Natural killer cell (primary cell): ENCODE measurements at regions not wholly inside any gene's neighbourhood (a gene's known extent, or its start where the extent isn't known, plus 50 kb on each side); places are given as distances from the start of the nearest gene placed in this dataset.

Experiments
- ATAC-seq, 3 donors: fragments of 150-1000 bp in 2 of 3; fragments of 200-7000 bp in 1 of 3; cut with Tn5 transposase; 1 replicate in 1 of 3; 2 replicates in 2 of 3; pipeline ENCODE4 v1.10.0; 2021; ENCODE audit warnings: mild to moderate bottlenecking in 2 of 3, moderate library complexity in 2 of 3
- DNase-seq, 2 donors: peaks; one replicate each; pipeline versions ENCODE4 v3.0.0 to v3.0.0-alpha.2; 2013 to 2021; ENCODE audit warnings: mixed read lengths in 1 of 2
- H3K27ac ChIP-seq: one replicate; pipeline ENCODE4 v1.5.1; 2013; ENCODE audit warnings: mild to moderate bottlenecking, low read length
- H3K27me3 ChIP-seq: one replicate; pipeline ENCODE4 v1.6.1; 2013; ENCODE audit warnings: low read length; ENCODE audit not compliant: control insufficient read depth, insufficient read depth
- H3K36me3 ChIP-seq: one replicate; pipeline ENCODE4 v1.6.1; 2013; ENCODE audit warnings: low read length; ENCODE audit not compliant: control insufficient read depth, insufficient read depth
- H3K4me1 ChIP-seq: one replicate; pipeline ENCODE4 v1.6.1; 2013; ENCODE audit warnings: low read length; ENCODE audit not compliant: control insufficient read depth, insufficient read depth
- H3K4me3 ChIP-seq: one replicate; pipeline ENCODE4 v1.5.1; 2013; ENCODE audit warnings: low read length
- H3K9me3 ChIP-seq: one replicate; pipeline ENCODE4 v1.6.1; 2013; ENCODE audit warnings: low read length; ENCODE audit not compliant: control insufficient read depth, insufficient read depth
- H3K27ac Mint-ChIP-seq, 2 donors: one replicate each; pipeline ENCODE4 v1.8.0; 2022; ENCODE audit warnings: mild to moderate bottlenecking in 2 of 2, mixed read lengths in 2 of 2, moderate library complexity in 1 of 2
- H3K27me3 Mint-ChIP-seq, 2 donors: one replicate each; pipeline ENCODE4 v1.8.0; 2022; ENCODE audit warnings: low read depth in 2 of 2, mixed read lengths in 2 of 2
- H3K36me3 Mint-ChIP-seq: one replicate; pipeline ENCODE4 v1.8.0; 2022; ENCODE audit warnings: mixed read lengths
- H3K4me1 Mint-ChIP-seq, 2 donors: one replicate each; pipeline ENCODE4 v1.8.0; 2022; ENCODE audit warnings: mixed read lengths in 2 of 2
- H3K4me3 Mint-ChIP-seq: one replicate; pipeline ENCODE4 v1.8.0; 2022; ENCODE audit warnings: mild to moderate bottlenecking, moderate library complexity, mixed read lengths
- H3K9me3 Mint-ChIP-seq, 2 donors: one replicate each; pipeline ENCODE4 v1.8.0; 2022; ENCODE audit warnings: mixed read lengths in 2 of 2
- CTCF ChIP-seq: fragments of 200-600 bp; IDR thresholded peaks from one replicate; pipeline ENCODE4 v1.8.0; 2022; ENCODE audit warnings: antibody characterized with exemption
- WGBS: methylation state at CpG from one replicate; pipeline ENCODE4 v1.1.7; 2013; ENCODE audit warnings: missing lambda C conversion rate; ENCODE audit not compliant: insufficient coverage; 5-methylcytosine and 5-hydroxymethylcytosine counted together
- intact Hi-C: fragments of 100-400 bp; cut with micrococcal nuclease; formaldehyde crosslinking; loops from one replicate; pipeline ENCODE4 v1.14.2; 2022

DNA sequence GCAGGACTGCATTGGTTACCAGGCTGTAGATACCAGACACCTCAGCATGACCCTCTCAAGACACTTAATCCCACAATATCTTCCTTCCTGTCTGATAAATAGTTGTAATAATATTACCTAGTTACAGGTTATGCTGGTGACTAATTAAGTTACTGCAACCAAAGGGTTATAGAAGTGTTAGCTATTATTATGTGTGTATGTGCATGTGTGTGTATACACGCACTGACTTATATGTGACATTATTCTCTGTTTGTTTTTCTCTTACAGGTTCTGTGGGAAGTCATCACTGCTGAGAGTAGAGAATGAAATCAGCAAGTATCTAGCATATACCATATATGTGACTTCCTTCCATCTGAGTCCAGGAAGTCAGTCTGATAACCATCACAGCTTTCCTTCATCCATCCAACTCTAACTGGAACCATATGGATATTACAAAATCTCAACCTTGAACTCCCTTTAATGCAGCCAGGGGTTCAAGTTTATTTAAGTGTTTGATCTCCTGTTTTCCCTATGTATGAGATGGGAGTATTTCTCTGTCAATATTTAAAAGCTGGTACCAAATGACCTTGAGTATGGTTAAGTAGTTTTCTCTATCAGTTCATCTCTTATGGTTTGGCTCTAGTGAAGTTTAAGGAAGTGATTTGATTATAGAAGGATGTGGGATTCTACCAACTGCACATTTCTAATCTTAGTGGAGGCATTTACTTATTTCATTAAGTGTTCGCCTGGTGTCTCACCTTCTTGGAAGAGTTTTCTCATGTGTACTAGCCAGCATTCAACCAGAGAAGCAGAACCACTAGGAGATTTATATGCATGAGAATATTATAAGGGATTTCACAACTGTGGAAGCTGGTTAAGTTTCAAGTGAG lies 313.2 kb downstream of the HIVEP2 start:
- no peak for DNase-seq
- H3K36me3 ChIP-seq = no peaks in the 10 kb centered on the region
- H3K9me3 ChIP-seq = no peaks in the 10 kb centered on the region
- no peak for ATAC-seq
- H3K27ac ChIP-seq = no peak overlapping the region
- Mint-ChIP-seq H3K4me3 (no peak overlapping the region), H3K36me3 (no peaks in the 10 kb centered on the region), H3K27me3 (peaks cover 0 to 7% of the 10 kb centered on the region in 2 donors), H3K27ac (no peak overlapping the region), H3K4me1 (no peaks in the 10 kb centered on the region), H3K9me3 (peaks cover 0 to 2% of the 10 kb centered on the region in 2 donors)
- WGBS = 56% methylated on average over 2 of the region's 2 CpGs
- H3K4me3 ChIP-seq = no peak overlapping the region
- H3K27me3 ChIP-seq = no peaks in the 10 kb centered on the region
- TF ChIP-seq CTCF = no peak
- intact Hi-C loops = no loop called here
- H3K4me1 ChIP-seq = no peaks in the 10 kb centered on the region

DNA sequence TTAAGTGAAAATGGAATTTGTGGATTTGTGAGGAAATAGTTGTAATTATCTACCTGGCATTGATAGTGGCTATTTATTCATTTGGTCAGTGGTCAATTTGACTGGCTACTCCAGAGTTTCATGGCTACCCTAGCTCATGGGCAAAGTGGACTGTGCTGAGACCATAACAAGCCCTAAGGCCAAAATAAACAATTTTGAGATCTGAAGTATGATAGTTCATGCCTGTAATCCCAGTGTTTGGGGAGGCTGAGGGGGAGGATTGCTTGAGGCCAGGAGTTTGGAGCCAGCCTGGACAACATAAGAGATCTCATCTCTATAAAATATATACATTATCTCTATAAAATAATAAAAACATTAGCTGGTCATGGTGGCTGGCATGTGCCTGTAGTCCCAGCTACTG lies 311.7 kb downstream of the HIVEP2 start:
- no peaks in the 10 kb centered on the region for H3K4me1 ChIP-seq
- H3K9me3 Mint-ChIP-seq = peaks cover 0 to 2% of the 10 kb centered on the region in 2 donors
- intact Hi-C loops = no loop called here
- no peaks in the 10 kb centered on the region for H3K27me3 ChIP-seq
- DNase-seq (no peak), ATAC-seq (no peak)
- H3K36me3 ChIP-seq = no peaks in the 10 kb centered on the region
- no peaks in the 10 kb centered on the region for H3K9me3 ChIP-seq
- H3K36me3 Mint-ChIP-seq = no peaks in the 10 kb centered on the region
- H3K4me1 Mint-ChIP-seq = no peaks in the 10 kb centered on the region
- H3K27me3 Mint-ChIP-seq = peaks cover 0 to 10% of the 10 kb centered on the region in 2 donors
- no peak overlapping the region for H3K4me3 Mint-ChIP-seq
- no peak for TF ChIP-seq CTCF
- no peak overlapping the region for H3K27ac Mint-ChIP-seq
- no peak overlapping the region for H3K4me3 ChIP-seq
- no peak overlapping the region for H3K27ac ChIP-seq

DNA sequence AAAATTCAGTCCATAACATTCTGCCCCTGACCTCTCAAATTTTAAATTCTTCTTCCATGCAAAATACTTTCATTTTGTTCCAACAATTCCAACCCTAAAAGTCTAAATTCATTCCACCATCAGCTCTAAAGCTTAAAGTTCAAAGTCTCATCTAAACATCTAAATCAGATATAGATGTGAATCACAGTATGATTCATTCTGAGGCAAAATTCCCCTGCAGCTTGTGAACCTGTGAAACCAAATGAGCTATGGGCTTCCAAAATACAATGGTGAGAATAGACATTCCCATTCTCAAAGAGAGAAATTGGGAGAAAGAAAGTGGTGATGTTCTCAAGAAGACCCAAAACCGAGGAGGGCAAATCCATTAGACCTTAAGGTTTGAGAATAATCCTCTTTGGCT lies 309.8 kb downstream of the HIVEP2 start:
- H3K36me3 Mint-ChIP-seq = no peaks in the 10 kb centered on the region
- peaks cover 9 to 24% of the 10 kb centered on the region in 2 donors for H3K27me3 Mint-ChIP-seq
- intact Hi-C loops = no loop called here
- no peak overlapping the region for H3K27ac Mint-ChIP-seq
- no peak overlapping the region for H3K4me3 ChIP-seq
- no peaks in the 10 kb centered on the region for H3K27me3 ChIP-seq
- TF ChIP-seq CTCF = no peak
- no peak overlapping the region for H3K4me3 Mint-ChIP-seq
- no peaks in the 10 kb centered on the region for H3K4me1 Mint-ChIP-seq
- 67% methylated on average over 1 of the region's 1 CpG for WGBS
- ATAC-seq = no peak
- H3K9me3 ChIP-seq = no peaks in the 10 kb centered on the region
- H3K9me3 Mint-ChIP-seq = peaks cover 0 to 2% of the 10 kb centered on the region in 2 donors
- no peak for DNase-seq
- no peak overlapping the region for H3K27ac ChIP-seq
- H3K4me1 ChIP-seq = no peaks in the 10 kb centered on the region
- H3K36me3 ChIP-seq = no peaks in the 10 kb centered on the region
